Urothelium cell line (cell line): ENCODE measurements at regions not wholly inside any gene's neighbourhood (a gene's known extent, or its start where the extent isn't known, plus 50 kb on each side); places are given as distances from the start of the nearest gene placed in this dataset.

Experiments
- DNase-seq: peaks from one replicate; pipeline ENCODE4 v3.0.0; 2011; ENCODE audit warnings: low spot score, mixed read lengths
- FAIRE-seq: peaks from 2 replicates; lab custom pipeline; 2011; peaks lifted over from hg19 to GRCh38; lab: Jason Lieb, UNC

GRCh38 chr2:71826826-71827523, 320.7 kb downstream of the CYP26B1 start:
- FAIRE-seq (peak; percentile 52), DNase-seq (no peak)

GRCh38 chr2:71826299-71826698, 321.4 kb downstream of the CYP26B1 start:
- FAIRE-seq (no peak), DNase-seq (no peak)

DNA sequence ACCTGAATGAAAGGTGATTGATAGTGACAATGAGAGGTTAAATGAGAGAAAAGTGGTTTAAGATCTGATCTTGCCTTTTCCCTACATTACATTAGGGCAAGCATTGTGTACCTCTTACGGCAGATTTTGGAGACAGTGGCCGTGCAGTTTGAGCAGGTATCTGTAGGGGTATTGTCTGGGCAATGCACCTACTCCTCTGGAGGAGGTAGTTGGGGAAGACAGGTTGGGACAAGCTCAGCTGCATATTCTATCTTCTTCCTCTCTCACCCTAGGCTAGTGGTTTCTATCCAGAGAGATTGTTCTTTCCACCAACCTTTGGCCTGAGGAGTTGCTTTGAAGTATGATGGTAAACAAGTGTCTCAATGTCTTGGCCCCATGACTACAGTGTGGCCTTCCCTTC, 323.2 kb downstream of the CYP26B1 start:
- no peak for DNase-seq
- FAIRE-seq: peak; percentile 9

DNA sequence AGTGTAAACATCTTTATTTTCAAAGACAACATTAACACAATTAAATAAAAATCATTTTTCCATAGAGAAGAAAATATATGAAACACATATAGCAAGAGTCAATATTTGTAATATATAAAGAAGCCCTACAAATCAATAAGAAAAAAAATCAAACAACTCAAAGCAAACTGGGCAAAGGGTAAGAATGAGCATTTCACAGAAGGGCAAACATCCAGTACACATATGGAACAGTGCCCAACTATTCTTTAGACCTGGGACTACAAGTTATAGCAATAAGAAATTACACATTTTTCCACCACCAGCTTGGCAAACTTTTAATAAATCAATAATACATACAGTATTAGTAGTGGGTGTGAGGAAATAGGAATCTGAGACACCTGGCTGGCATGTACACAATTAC, 324.1 kb downstream of the CYP26B1 start:
- DNase-seq: no peak
- FAIRE-seq: no peak

DNA sequence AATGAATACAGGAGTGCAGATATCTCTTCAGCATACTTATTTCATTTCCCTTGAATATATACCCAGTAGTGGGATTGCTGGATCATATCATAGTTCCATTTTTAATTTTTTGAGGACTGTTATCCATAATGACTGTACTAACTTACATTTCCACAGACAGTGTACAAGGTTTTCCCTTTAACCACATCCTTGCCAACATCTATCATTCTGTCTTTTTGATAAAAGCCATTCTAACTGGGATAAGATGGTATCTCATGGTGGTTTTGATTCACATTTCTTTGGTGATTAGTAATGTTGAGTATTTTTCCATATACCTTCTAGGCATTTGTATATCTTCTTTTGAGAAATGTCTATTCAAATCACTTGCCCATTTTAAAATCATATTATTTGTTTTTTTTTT, 325.2 kb downstream of the CYP26B1 start:
- no peak for FAIRE-seq
- no peak for DNase-seq

DNA sequence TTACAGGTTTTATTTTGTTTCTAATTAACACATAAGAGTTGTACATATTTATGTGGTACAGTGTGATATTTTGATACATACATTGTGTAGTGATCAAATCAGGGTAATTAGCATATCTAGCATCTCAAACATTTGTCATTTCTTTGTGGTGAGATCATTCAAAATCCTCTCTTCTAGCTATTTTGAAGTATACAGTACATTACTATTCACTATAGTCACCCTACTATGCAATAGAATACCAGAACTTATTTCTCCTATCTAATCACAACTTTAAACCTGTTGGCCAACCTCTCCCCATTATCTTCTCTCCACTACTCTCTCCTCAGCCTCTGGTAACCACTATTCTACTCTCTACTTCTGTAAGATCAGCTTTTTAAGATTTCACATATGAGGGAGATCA, 325.8 kb downstream of the CYP26B1 start:
- FAIRE-seq: no peak
- DNase-seq: no peak

GRCh38 chr2:71816815-71817214, 330.8 kb downstream of the CYP26B1 start:
- DNase-seq: no peak
- FAIRE-seq: no peak

DNA sequence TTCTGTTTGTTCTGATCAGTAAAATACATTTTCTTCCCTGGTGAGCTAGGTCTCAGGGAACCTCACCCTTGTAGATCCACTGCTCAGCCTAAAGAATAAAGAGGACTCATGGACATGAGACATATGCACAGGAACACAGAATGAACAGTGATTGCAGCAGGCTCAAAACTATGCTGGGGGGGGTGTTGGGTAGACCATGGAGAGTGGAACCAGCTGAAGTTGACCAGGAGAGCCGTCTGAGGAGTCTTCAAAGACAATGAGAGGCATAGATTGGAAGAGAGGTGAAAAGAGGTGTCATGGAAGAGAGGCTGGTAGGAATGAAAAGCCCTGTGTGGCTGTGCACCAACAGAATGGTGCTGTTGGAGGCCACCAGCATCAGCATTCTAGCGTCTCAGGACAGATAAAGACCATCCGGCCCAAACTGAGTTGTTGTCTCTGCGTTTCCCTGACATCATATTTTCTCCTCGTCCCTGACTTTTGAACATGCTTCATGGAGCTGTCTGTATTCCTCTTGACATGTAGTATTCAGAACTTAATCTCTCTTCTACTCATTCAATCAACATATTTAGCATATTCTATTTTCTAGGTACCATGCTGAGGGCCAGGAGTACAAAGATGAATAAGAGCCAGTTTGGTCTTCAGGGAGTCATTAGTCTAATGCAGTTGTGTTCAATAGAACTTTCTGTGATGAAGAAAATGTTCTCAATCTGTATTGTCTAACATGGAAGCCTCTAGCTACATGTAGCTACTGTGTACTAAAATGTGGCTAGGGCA, 331.8 kb downstream of the CYP26B1 start:
- DNase-seq (no peak), FAIRE-seq (no peak)

- DNase-seq: no peak
- FAIRE-seq: no peak
Measured at GRCh38 chr2:71814885-71815284, 332.8 kb downstream of the CYP26B1 start.

DNA sequence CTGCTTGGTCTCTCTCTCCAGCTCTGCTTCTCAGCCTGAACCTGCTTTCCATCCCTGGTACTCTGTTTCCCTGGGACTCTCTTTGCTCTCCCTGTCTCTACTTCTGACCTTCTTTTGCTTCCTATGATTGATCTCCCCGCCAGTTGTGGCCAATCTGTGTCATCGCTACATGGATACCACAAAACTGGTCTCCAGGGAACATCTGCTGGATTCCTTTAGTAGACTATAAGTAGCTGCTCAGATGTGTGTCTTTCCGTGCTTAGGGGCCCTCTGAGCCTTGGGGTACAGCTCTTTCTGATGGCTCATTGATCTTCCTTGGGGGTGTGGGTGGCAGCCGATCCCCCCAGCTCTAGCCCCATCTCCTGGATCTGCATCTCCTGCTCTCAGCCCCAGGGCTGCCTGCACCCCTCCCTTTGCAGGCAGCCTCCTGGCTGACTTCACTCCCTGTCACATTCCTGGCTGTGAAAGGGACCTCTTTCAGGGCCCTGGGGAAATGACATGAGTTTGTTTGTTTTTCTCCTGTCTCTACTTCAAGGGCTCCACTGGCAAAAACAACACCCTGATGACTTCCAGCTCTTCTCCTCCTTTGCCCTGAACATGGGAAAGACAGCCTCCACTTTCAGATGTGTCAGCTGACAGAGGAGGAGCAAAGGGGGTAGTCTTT, 333.7 kb downstream of the CYP26B1 start:
- no peak for FAIRE-seq
- no peak for DNase-seq

- FAIRE-seq (no peak), DNase-seq (no peak)
Measured at GRCh38 chr2:71813315-71813714, 334.3 kb downstream of the CYP26B1 start.

GRCh38 chr2:71812736-71813135, 334.9 kb downstream of the CYP26B1 start:
- FAIRE-seq (no peak), DNase-seq (no peak)

GRCh38 chr2:71811726-71812125, 335.9 kb downstream of the CYP26B1 start:
- DNase-seq (no peak), FAIRE-seq (no peak)

DNA sequence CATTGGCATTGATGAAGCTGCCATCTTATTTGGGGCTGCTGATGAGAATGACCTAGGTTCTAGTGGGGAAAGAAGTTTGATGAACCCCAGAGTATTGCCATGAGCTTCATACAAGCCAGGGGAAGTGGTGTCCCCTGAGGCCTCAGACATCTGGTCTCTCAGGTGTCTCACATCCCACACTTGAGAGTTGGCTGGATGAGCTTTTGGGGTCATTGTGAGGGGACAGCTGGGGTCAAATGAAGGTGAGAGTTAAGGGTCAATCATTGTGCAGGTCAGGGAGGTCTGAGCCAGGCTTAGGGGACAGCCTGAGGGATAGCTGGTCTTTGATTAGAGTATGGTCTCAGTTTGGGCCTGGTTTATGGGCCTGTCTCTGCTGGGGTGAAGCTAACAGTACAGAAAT, 336.5 kb downstream of the CYP26B1 start:
- DNase-seq (no peak), FAIRE-seq (no peak)

DNA sequence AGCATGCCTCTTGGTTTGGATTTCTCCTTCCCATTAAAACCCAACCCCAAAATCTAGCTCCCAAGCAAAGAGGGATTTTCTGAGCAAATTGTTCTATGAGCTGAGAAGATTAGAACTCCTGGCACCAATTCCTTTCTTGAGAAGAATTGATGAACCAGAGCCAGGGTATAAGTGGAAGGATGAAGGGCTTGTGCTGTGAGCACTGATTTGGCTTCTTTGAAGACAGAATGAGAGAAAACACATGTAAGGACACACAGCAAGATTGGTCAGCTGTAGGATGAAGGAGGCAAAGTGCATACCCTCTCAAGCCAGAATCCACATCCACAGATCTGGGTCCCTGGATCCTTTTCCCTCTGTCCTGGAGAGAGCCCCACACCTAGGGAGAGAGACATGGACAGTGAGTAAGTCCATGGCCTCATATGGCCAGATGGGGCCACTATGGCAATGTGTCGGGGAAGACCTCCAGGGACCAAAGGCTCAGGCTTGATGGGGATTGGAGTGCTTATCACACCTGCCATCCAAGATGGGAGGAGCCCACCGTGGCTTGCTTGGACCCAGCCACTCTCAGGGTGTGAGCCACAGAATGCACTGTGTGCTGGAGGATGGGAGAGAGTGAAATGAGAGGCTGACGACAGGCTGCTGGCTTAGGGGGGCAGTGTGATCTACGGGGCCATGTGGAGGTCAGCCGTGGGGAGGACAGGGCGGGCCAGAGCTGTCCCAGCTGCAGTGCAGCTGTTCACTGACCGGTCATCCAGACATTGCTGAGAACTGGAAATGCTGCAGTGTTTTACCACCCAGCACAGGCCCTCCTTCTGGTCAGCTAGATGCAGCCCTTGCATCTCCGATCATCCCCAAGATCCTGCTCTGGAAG, 339.8 kb downstream of the CYP26B1 start:
- DNase-seq (no peak), FAIRE-seq (peak; percentile 56)

DNA sequence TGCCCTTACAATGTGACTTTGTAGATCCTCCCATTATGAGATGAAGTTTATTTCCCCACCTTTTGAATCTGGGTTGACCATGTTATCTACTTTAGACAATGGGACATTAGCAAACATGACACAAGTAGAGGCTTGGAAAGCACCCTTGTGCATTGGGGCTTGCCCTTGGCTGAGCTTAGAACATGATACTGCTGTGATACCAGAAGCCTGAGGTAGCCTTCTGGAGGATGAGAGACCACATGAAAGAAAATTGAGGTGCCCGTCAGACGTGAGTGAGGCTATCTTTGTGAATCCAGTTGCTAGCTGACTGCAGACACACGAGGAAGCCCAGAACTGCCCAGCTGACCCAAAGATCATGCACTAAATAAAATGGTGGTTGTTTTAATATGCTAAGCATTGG, 341.2 kb downstream of the CYP26B1 start:
- DNase-seq (no peak), FAIRE-seq (no peak)

DNA sequence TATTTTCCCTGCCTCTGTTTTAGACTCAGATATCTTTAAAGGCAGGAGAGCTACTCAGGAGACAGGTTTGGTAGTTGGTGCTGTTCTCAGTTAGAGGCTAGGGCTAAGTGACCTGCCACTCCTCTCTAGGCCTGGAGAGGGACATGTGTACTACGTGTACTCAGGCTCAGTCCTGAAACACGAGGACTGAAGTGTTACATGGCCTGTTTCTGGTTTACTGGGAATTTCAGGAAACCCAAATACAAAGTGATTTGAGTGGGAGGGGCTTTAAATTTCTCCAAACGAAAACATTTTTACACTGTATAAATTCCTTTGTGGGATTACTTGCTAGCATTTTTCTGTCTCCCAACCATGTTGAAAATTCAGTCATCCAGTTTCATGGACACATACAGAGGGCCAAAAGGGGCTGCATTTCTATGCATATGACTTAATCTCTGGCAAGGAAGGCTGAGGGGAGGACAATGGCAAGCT, 343.3 kb downstream of the CYP26B1 start:
- DNase-seq: no peak
- FAIRE-seq: no peak

GRCh38 chr2:71803398-71803797, 344.3 kb downstream of the CYP26B1 start:
- FAIRE-seq: no peak
- DNase-seq: no peak

GRCh38 chr2:71802556-71802955, 345.1 kb downstream of the CYP26B1 start:
- FAIRE-seq (no peak), DNase-seq (no peak)

GRCh38 chr2:71801969-71802368, 345.7 kb downstream of the CYP26B1 start:
- DNase-seq (no peak), FAIRE-seq (no peak)

- no peak for DNase-seq
- FAIRE-seq: no peak
Measured at GRCh38 chr2:71801556-71801955, 346.1 kb downstream of the CYP26B1 start.
